H9 (cell line): ENCODE measurements at regions not wholly inside any gene's neighbourhood (a gene's known extent, or its start where the extent isn't known, plus 50 kb on each side); places are given as distances from the start of the nearest gene placed in this dataset.

ENCODE experiments used
- DNase-seq: peaks from one replicate; pipeline ENCODE4 v3.0.0-alpha.2; 2017
- H2AFZ ChIP-seq: one replicate; pipeline ENCODE4 v1.6.1; 2013; ENCODE audit warnings: mild to moderate bottlenecking, low read length, control low read depth, moderate library complexity
- H2AK5ac ChIP-seq: 2 replicates; pipeline ENCODE4 v1.6.1; 2013; ENCODE audit warnings: low read length, control low read depth, mixed read lengths; ENCODE audit not compliant: insufficient read length
- H2BK120ac ChIP-seq: one replicate; pipeline ENCODE4 v1.6.1; 2013; ENCODE audit warnings: low read depth, mild to moderate bottlenecking, low read length, control low read depth, inconsistent platforms; ENCODE audit not compliant: poor library complexity, severe bottlenecking
- H2BK12ac ChIP-seq: 2 replicates; pipeline ENCODE4 v1.6.1; 2013; ENCODE audit warnings: low read length, control low read depth, mixed read lengths, low read depth; ENCODE audit not compliant: insufficient read length
- H2BK15ac ChIP-seq: 2 replicates; pipeline ENCODE4 v1.6.1; 2013; ENCODE audit warnings: low read depth, low read length, control low read depth
- H2BK20ac ChIP-seq: one replicate; pipeline ENCODE4 v1.6.1; 2013; ENCODE audit warnings: low read depth, mild to moderate bottlenecking, low read length, control low read depth, inconsistent platforms; ENCODE audit not compliant: poor library complexity, severe bottlenecking
- H2BK5ac ChIP-seq: 2 replicates; pipeline ENCODE4 v1.6.1; 2013; ENCODE audit warnings: low read length, control low read depth, mixed read lengths; ENCODE audit not compliant: insufficient read length
- H3K14ac ChIP-seq: 2 replicates; pipeline ENCODE4 v1.6.1; 2013; ENCODE audit warnings: low read length, control low read depth; ENCODE audit not compliant: insufficient read depth
- H3K18ac ChIP-seq: 2 replicates; pipeline ENCODE4 v1.6.1; 2013; ENCODE audit warnings: low read depth, mild to moderate bottlenecking, mixed read lengths, low read length, control low read depth; ENCODE audit not compliant: insufficient read length
- H3K23ac ChIP-seq: 2 replicates; pipeline ENCODE4 v1.6.1; 2013; ENCODE audit warnings: low read length, control low read depth, mixed read lengths, low read depth; ENCODE audit not compliant: insufficient read length
- H3K23me2 ChIP-seq: 2 replicates; pipeline ENCODE4 v1.6.1; 2013; ENCODE audit warnings: low read depth, mild to moderate bottlenecking, mixed read lengths, low read length, control low read depth; ENCODE audit not compliant: insufficient read length, poor library complexity, severe bottlenecking
- H3K27ac ChIP-seq: 2 replicates; pipeline ENCODE4 v1.5.1; 2013; ENCODE audit warnings: low read length, control low read depth, mixed read lengths, low read depth; ENCODE audit not compliant: insufficient read length
- H3K27me3 ChIP-seq: 2 replicates; pipeline ENCODE4 v1.6.1; 2013; ENCODE audit warnings: low read length, control low read depth, inconsistent platforms; ENCODE audit not compliant: insufficient read depth
- H3K4ac ChIP-seq: 2 replicates; pipeline ENCODE4 v1.6.1; 2013; ENCODE audit warnings: low read depth, mild to moderate bottlenecking, control low read depth, inconsistent platforms, low read length, moderate library complexity
- H3K4me1 ChIP-seq: 2 replicates; pipeline ENCODE4 v1.6.1; 2013; ENCODE audit warnings: low read length, control low read depth, inconsistent platforms; ENCODE audit not compliant: insufficient read depth
- H3K4me2 ChIP-seq: 2 replicates; pipeline ENCODE4 v1.6.1; 2013; ENCODE audit warnings: low read length, control low read depth, mixed read lengths; ENCODE audit not compliant: insufficient read length, insufficient read depth
- H3K56ac ChIP-seq: 2 replicates; pipeline ENCODE4 v1.6.1; 2013; ENCODE audit warnings: low read depth, mild to moderate bottlenecking, mixed read lengths, low read length, control low read depth; ENCODE audit not compliant: insufficient read length
- H3K79me1 ChIP-seq: 2 replicates; pipeline ENCODE4 v1.6.1; 2013; ENCODE audit warnings: low read depth, mild to moderate bottlenecking, moderate library complexity, low read length, control low read depth, inconsistent platforms; ENCODE audit not compliant: insufficient read depth, poor library complexity, severe bottlenecking
- H3K79me2 ChIP-seq: 2 replicates; pipeline ENCODE4 v1.6.1; 2013; ENCODE audit warnings: low read length, control low read depth, inconsistent platforms; ENCODE audit not compliant: insufficient read depth
- H3K9ac ChIP-seq: 2 replicates; pipeline ENCODE4 v1.6.1; 2013; ENCODE audit warnings: low read length, control low read depth, mixed read lengths; ENCODE audit not compliant: insufficient read length; ENCODE audit errors: extremely low read depth
- H3K9me3 ChIP-seq: one replicate; pipeline ENCODE4 v1.6.1; 2013; ENCODE audit warnings: low read depth, low read length, inconsistent platforms; ENCODE audit not compliant: control insufficient read depth
- H3T11ph ChIP-seq: one replicate; pipeline ENCODE4 v1.6.1; 2013; ENCODE audit warnings: mild to moderate bottlenecking, low read length, control low read depth, inconsistent platforms
- H4K20me1 ChIP-seq: one replicate; pipeline ENCODE4 v1.6.1; 2013; ENCODE audit not compliant: control insufficient read depth, insufficient read length, insufficient read depth
- H4K5ac ChIP-seq: 2 replicates; pipeline ENCODE4 v1.6.1; 2013; ENCODE audit warnings: low read depth, mild to moderate bottlenecking, mixed read lengths, low read length, control low read depth; ENCODE audit not compliant: insufficient read length
- H4K8ac ChIP-seq: replicated peaks from 2 replicates; pipeline ENCODE4 v1.6.1; 2013; ENCODE audit warnings: low read length, control low read depth, mixed read lengths, low read depth; ENCODE audit not compliant: insufficient read length
- H4K91ac ChIP-seq: 2 replicates; pipeline ENCODE4 v1.6.1; 2013; ENCODE audit warnings: low read depth, mild to moderate bottlenecking, moderate library complexity, mixed read lengths, low read length, control low read depth; ENCODE audit not compliant: insufficient read length
- H3K27ac Mint-ChIP-seq, 3 experiments: 2 replicates in 2 of 3; 3 replicates in 1 of 3; pipeline ENCODE4 v1.8.0; 2020 to 2021; ENCODE audit warnings: mixed read lengths in 3 of 3, mild to moderate bottlenecking in 1 of 3, moderate library complexity in 1 of 3
- H3K27me3 Mint-ChIP-seq: 2 replicates; pipeline ENCODE4 v1.8.0; 2021; ENCODE audit warnings: low read depth, mild to moderate bottlenecking, moderate library complexity, mixed read lengths
- H3K36me3 Mint-ChIP-seq, 3 experiments: 2 replicates in 2 of 3; 3 replicates in 1 of 3; pipeline ENCODE4 v1.8.0; 2020 to 2021; ENCODE audit warnings: low read depth in 3 of 3, mixed read lengths in 3 of 3; ENCODE audit not compliant: insufficient read depth in 1 of 3
- H3K4me1 Mint-ChIP-seq, 2 experiments: 2 replicates each; pipeline ENCODE4 v1.8.0; 2020; ENCODE audit warnings: mixed read lengths in 2 of 2
- H3K4me3 Mint-ChIP-seq, 2 experiments: 2 replicates in 1 of 2; 3 replicates in 1 of 2; pipeline ENCODE4 v1.8.0; 2020 to 2021; ENCODE audit warnings: mild to moderate bottlenecking in 2 of 2, mixed read lengths in 2 of 2, moderate library complexity in 1 of 2
- H3K9me3 Mint-ChIP-seq, 2 experiments: 2 replicates in 1 of 2; 3 replicates in 1 of 2; pipeline ENCODE4 v1.8.0; 2020; ENCODE audit warnings: mild to moderate bottlenecking in 2 of 2, mixed read lengths in 2 of 2, moderate library complexity in 1 of 2
- CTCF ChIP-seq: fragments of 200-600 bp; sonication (generic); conservative IDR thresholded peaks from 3 replicates; pipeline ENCODE4 v1.8.0; 2021; ENCODE audit warnings: antibody characterized with exemption, mild to moderate bottlenecking
- WGBS: extraction: QIAGEN DNeasy Blood & Tissue Kit; methylation state at CpG from one replicate; pipeline ENCODE4 v1.1.7; 2013; ENCODE audit warnings: missing lambda C conversion rate, low lambda C conversion rate, mixed read lengths; ENCODE audit not compliant: insufficient read length; ENCODE audit errors: extremely low coverage; 5-methylcytosine and 5-hydroxymethylcytosine counted together

GRCh38 chr2:120854766-120855530, 119.3 kb downstream of the GLI2 start:
- WGBS: no CpG with 5 or more reads among the region's 10 CpGs
- H3K9me3 Mint-ChIP-seq: no peaks in the 10 kb centered on the region
- Histone ChIP-seq H2BK15ac (no peak overlapping the region), H4K91ac (no peak overlapping the region), H3K79me2 (no peaks in the 10 kb centered on the region; the same call in 1 of the 2 replicates), H2BK5ac (no peak overlapping the region), H3T11ph (no peak overlapping the region), H2BK20ac (no peak overlapping the region), H2BK12ac (no peak overlapping the region), H2BK120ac (no peak overlapping the region), H3K56ac (no peak overlapping the region), H4K5ac (no peak overlapping the region), H2AFZ (no peak overlapping the region), H4K20me1 (no peaks in the 10 kb centered on the region), H3K18ac (no peak overlapping the region), H3K79me1 (no peaks in the 10 kb centered on the region), H3K27ac (no peak overlapping the region), H3K23ac (no peak overlapping the region), H3K14ac (no peak overlapping the region), H3K4me1 (peaks cover 10% of the 10 kb centered on the region), H3K23me2 (no peaks in the 10 kb centered on the region), H3K9ac (no peak overlapping the region), H3K27me3 (no peaks in the 10 kb centered on the region), H2AK5ac (no peak overlapping the region), H3K4me2 (no peak overlapping the region), H3K4ac (no peak overlapping the region), H4K8ac (no peak overlapping the region), H3K9me3 (no peaks in the 10 kb centered on the region)
- H3K4me1 Mint-ChIP-seq: peaks cover 39 to 53% of the 10 kb centered on the region in 2 experiments
- peaks cover 0 to 3% (median under 1%) of the 10 kb centered on the region in 3 experiments; a peak in 3 of 7 replicates for H3K36me3 Mint-ChIP-seq
- TF ChIP-seq CTCF: no peak
- no peaks in the 10 kb centered on the region for H3K27me3 Mint-ChIP-seq
- H3K4me3 Mint-ChIP-seq: no peak overlapping the region
- no peak overlapping the region; a peak in 1 of 7 replicates for H3K27ac Mint-ChIP-seq
- DNase-seq: no peak
